ENCODE measurements at regions not wholly inside any gene's neighbourhood (a gene's known extent, or its start where the extent isn't known, plus 50 kb on each side); places are given as distances from the start of the nearest gene placed in this dataset.

DNA sequence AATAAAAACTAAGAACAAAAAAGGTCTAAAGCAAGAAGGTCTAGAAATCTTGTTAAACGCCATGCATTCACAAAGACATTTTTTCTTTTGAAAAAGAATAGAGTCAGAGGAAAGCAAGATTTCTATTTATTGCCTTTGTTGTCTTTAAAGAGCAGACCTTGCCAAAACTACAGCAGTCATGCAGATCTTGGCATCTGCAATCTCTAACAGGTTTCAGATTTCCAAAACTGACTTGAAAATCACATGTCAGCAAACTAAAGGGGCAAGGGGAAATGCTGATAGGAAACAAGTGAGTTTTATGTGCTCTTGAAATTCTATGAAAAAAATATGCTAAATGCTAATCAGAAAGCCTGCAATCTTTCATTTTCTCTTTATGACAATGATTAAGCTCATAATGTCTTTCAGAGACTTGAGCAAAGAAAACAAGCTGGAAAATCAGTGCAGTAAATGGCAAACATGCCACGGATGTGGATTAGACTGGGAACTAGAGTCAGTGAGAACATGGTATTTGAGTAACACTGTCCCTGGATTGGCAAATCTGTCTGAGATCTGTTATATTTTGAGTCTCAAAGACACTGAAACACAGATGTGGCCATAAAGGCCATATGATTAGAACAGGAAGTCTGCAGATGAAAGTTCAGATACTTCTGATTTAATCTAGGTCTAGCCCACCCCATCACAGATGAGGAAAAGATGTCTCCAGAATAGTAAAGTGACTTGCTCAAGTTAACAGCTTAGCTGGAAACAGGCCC, 361.4 kb upstream of the RPS23 start:
- Histone ChIP-seq H3K4me2 (ENCODE audit: control insufficient read depth, insufficient read depth) (no peak overlapping the region), H3K9ac (ENCODE audit: control insufficient read depth, insufficient read depth, low read length) (no peak overlapping the region), H3K4me1 (ENCODE audit: control insufficient read depth, insufficient read depth, low read length) (no peaks in the 10 kb centered on the region), H3K27ac (ENCODE audit: control insufficient read depth, insufficient read depth) (no peak overlapping the region), H4K20me1 (ENCODE audit: control insufficient read depth, insufficient read depth) (no peaks in the 10 kb centered on the region), H3K27me3 (replicated peaks in 1 of 2; ENCODE audit: control insufficient read depth in 2 of 2, insufficient read depth in 2 of 2, low read length in 1 of 2) (no peaks in the 10 kb centered on the region), H3K4me3 (no peak overlapping the region), H2AFZ (ENCODE audit: control insufficient read depth, low read depth, low read length) (no peak overlapping the region), H3K36me3 (ENCODE audit: control insufficient read depth in 2 of 2, insufficient read depth in 2 of 2, low read length in 1 of 2) (no peaks in the 10 kb centered on the region), H3K79me2 (ENCODE audit: control insufficient read depth, insufficient read depth, low read length) (no peaks in the 10 kb centered on the region), H3K9me3 (replicated peaks; ENCODE audit: control insufficient read depth, insufficient read depth, low read length) (no peaks in the 10 kb centered on the region)
- ChIA-PET SMC1A (ENCODE audit: uncharacterized antibody, unreplicated experiment) (interaction anchor here (0.8 to 1.3 kb wide), 3 partner anchors 284 to 925 kb away, joined by 3 read pairs; no protein-coding TSS in a partner anchor), CTCF (interaction anchor here (0.7 to 1.2 kb wide), 3 partner anchors 182 to 835 kb away, joined by 3 to 5 read pairs (median 3); no protein-coding TSS in a partner anchor), RAD21 (ENCODE audit: unreplicated experiment) (no interaction called here), POLR2A (interaction anchor here (0.6 kb wide), 1 partner anchor 703 kb away, joined by 3 read pairs; no protein-coding TSS in a partner anchor)
- ATAC-seq (no peak), DNase-seq (ENCODE audit: low read depth, low spot score) (no peak), FAIRE-seq (no peak)
- in situ Hi-C loops (cut with MboI) (loop anchor here (10.0 to 25.0 kb wide), 2 partner anchors 798 to 925 kb away; no protein-coding TSS in a partner anchor), intact Hi-C loops (cut with micrococcal nuclease; ENCODE audit: unreplicated experiment) (loop anchor here (5.0 kb wide), 2 partner anchors 153 to 287 kb away; no protein-coding TSS in a partner anchor)
- BruUV-seq (replicated peaks) = no TSS peak
- 0% methylated on average over 2 of the region's 2 CpGs for WGBS (ENCODE audit: insufficient coverage, insufficient replicate concordance, low lambda C conversion rate, missing lambda C conversion rate)
- TF ChIP-seq STAT1 (conservative IDR thresholded peaks at IDR 0.05) = no peak
- no peak for TF ChIP-seq GABPA (IDR thresholded peaks at IDR 0.05; ENCODE audit: low read depth)
- no peak for TF ChIP-seq RFX5 (IDR thresholded peaks at IDR 0.05; ENCODE audit: low read depth, low read length)
- TF ChIP-seq, protein P1, sequence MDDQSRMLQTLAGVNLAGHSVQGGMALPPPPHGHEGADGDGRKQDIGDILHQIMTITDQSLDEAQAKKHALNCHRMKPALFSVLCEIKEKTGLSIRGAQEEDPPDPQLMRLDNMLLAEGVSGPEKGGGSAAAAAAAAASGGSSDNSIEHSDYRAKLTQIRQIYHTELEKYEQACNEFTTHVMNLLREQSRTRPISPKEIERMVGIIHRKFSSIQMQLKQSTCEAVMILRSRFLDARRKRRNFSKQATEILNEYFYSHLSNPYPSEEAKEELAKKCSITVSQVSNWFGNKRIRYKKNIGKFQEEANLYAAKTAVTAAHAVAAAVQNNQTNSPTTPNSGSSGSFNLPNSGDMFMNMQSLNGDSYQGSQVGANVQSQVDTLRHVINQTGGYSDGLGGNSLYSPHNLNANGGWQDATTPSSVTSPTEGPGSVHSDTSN (IDR thresholded peaks at IDR 0.05; ENCODE audit: insufficient replicate concordance, low read depth, low read length) = no peak
- TF ChIP-seq, protein P2, sequence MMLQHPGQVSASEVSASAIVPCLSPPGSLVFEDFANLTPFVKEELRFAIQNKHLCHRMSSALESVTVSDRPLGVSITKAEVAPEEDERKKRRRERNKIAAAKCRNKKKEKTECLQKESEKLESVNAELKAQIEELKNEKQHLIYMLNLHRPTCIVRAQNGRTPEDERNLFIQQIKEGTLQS (IDR thresholded peaks at IDR 0.05; ENCODE audit: borderline replicate concordance, extremely low read depth, low read depth, low read length) = no peak
- no peak for TF ChIP-seq STAT3 (IDR thresholded peaks at IDR 0.05; ENCODE audit: low read depth, low read length)
- no peak for TF ChIP-seq PML (IDR thresholded peaks at IDR 0.05; ENCODE audit: low read length)
- TF ChIP-seq, protein P3, sequence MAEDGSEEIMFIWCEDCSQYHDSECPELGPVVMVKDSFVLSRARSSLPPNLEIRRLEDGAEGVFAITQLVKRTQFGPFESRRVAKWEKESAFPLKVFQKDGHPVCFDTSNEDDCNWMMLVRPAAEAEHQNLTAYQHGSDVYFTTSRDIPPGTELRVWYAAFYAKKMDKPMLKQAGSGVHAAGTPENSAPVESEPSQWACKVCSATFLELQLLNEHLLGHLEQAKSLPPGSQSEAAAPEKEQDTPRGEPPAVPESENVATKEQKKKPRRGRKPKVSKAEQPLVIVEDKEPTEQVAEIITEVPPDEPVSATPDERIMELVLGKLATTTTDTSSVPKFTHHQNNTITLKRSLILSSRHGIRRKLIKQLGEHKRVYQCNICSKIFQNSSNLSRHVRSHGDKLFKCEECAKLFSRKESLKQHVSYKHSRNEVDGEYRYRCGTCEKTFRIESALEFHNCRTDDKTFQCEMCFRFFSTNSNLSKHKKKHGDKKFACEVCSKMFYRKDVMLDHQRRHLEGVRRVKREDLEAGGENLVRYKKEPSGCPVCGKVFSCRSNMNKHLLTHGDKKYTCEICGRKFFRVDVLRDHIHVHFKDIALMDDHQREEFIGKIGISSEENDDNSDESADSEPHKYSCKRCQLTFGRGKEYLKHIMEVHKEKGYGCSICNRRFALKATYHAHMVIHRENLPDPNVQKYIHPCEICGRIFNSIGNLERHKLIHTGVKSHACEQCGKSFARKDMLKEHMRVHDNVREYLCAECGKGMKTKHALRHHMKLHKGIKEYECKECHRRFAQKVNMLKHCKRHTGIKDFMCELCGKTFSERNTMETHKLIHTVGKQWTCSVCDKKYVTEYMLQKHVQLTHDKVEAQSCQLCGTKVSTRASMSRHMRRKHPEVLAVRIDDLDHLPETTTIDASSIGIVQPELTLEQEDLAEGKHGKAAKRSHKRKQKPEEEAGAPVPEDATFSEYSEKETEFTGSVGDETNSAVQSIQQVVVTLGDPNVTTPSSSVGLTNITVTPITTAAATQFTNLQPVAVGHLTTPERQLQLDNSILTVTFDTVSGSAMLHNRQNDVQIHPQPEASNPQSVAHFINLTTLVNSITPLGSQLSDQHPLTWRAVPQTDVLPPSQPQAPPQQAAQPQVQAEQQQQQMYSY (CRISPR knock-in tag; IDR thresholded peaks at IDR 0.05) = no peak
- no peak for TF ChIP-seq POLR2AphosphoS2 (IDR thresholded peaks at IDR 0.05; ENCODE audit: low read depth, low read length)
- no peak for TF ChIP-seq ZNF217 (IDR thresholded peaks at IDR 0.05)
- no peak for TF ChIP-seq TCF3 (IDR thresholded peaks at IDR 0.05; ENCODE audit: borderline replicate concordance, insufficient read depth, low read depth, low read length)
- TF ChIP-seq, protein P4, sequence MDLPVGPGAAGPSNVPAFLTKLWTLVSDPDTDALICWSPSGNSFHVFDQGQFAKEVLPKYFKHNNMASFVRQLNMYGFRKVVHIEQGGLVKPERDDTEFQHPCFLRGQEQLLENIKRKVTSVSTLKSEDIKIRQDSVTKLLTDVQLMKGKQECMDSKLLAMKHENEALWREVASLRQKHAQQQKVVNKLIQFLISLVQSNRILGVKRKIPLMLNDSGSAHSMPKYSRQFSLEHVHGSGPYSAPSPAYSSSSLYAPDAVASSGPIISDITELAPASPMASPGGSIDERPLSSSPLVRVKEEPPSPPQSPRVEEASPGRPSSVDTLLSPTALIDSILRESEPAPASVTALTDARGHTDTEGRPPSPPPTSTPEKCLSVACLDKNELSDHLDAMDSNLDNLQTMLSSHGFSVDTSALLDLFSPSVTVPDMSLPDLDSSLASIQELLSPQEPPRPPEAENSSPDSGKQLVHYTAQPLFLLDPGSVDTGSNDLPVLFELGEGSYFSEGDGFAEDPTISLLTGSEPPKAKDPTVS (IDR thresholded peaks at IDR 0.05; ENCODE audit: low read depth, low read length) = no peak
- no peak for TF ChIP-seq SIN3A (IDR thresholded peaks at IDR 0.05; ENCODE audit: low read depth, low read length)
- TF ChIP-seq, protein P5, sequence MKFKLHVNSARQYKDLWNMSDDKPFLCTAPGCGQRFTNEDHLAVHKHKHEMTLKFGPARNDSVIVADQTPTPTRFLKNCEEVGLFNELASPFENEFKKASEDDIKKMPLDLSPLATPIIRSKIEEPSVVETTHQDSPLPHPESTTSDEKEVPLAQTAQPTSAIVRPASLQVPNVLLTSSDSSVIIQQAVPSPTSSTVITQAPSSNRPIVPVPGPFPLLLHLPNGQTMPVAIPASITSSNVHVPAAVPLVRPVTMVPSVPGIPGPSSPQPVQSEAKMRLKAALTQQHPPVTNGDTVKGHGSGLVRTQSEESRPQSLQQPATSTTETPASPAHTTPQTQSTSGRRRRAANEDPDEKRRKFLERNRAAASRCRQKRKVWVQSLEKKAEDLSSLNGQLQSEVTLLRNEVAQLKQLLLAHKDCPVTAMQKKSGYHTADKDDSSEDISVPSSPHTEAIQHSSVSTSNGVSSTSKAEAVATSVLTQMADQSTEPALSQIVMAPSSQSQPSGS (IDR thresholded peaks at IDR 0.05; ENCODE audit: low read length) = no peak

All from GM12878 (cell line).